Neuronal stem cell (in vitro differentiated cells): ENCODE measurements at regions not wholly inside any gene's neighbourhood (a gene's known extent, or its start where the extent isn't known, plus 50 kb on each side); places are given as distances from the start of the nearest gene placed in this dataset.

Experiments
- DNase-seq: peaks from one replicate; pipeline ENCODE4 v3.0.0-alpha.2; 2013; ENCODE audit warnings: low spot score
- H2AFZ ChIP-seq: one replicate; pipeline ENCODE4 v1.6.1; 2013; ENCODE audit warnings: mild to moderate bottlenecking, low read length, inconsistent platforms
- H2AK5ac ChIP-seq: 2 replicates; pipeline ENCODE4 v1.6.1; 2013; ENCODE audit warnings: low read depth, mild to moderate bottlenecking, inconsistent platforms, low read length, moderate library complexity, mixed read lengths
- H2BK120ac ChIP-seq: 2 replicates; pipeline ENCODE4 v1.6.1; 2013; ENCODE audit warnings: low read depth, mild to moderate bottlenecking, inconsistent platforms, low read length, moderate library complexity, mixed read lengths
- H2BK12ac ChIP-seq: one replicate; pipeline ENCODE4 v1.6.1; 2013; ENCODE audit warnings: low read length, inconsistent platforms
- H2BK15ac ChIP-seq: 2 replicates; pipeline ENCODE4 v1.6.1; 2013; ENCODE audit warnings: mild to moderate bottlenecking, low read length, inconsistent platforms, mixed read lengths
- H2BK5ac ChIP-seq: one replicate; pipeline ENCODE4 v1.6.1; 2013; ENCODE audit warnings: inconsistent platforms, mild to moderate bottlenecking, low read length, moderate library complexity
- H3K14ac ChIP-seq: one replicate; pipeline ENCODE4 v1.6.1; 2013; ENCODE audit warnings: low read length, inconsistent platforms
- H3K18ac ChIP-seq: 2 replicates; pipeline ENCODE4 v1.6.1; 2013; ENCODE audit warnings: low read length, inconsistent platforms
- H3K23ac ChIP-seq: 2 replicates; pipeline ENCODE4 v1.6.1; 2013; ENCODE audit warnings: low read depth, mild to moderate bottlenecking, mixed read lengths, low read length, inconsistent platforms; ENCODE audit not compliant: poor library complexity
- H3K27ac ChIP-seq: replicated peaks from 3 replicates; pipeline ENCODE4 v1.5.1; 2013; ENCODE audit warnings: low read length, inconsistent platforms
- H3K27me3 ChIP-seq, 3 experiments: 2 replicates each; pipeline ENCODE4 v1.6.1; 2013; ENCODE audit warnings: low read length in 3 of 3, mild to moderate bottlenecking in 2 of 3, inconsistent platforms in 1 of 3, low read depth in 1 of 3, mixed read lengths in 1 of 3, moderate library complexity in 1 of 3; ENCODE audit not compliant: control insufficient read depth in 3 of 3, insufficient read depth in 3 of 3
- H3K36me3 ChIP-seq, 2 donors: replicated peaks in 1 of 2; 2 replicates each; pipeline ENCODE4 v1.6.1; 2013; ENCODE audit warnings: low read length in 2 of 2; ENCODE audit not compliant: control insufficient read depth in 2 of 2, insufficient read depth in 2 of 2
- H3K4ac ChIP-seq: 2 replicates; pipeline ENCODE4 v1.6.1; 2013; ENCODE audit warnings: inconsistent platforms, mild to moderate bottlenecking, low read length, moderate library complexity
- H3K4me1 ChIP-seq, 2 donors: 1 replicate in 1 of 2; 2 replicates in 1 of 2; pipeline ENCODE4 v1.6.1; 2013; ENCODE audit warnings: low read length in 2 of 2, low read depth in 1 of 2; ENCODE audit not compliant: control insufficient read depth in 2 of 2, insufficient read depth in 1 of 2
- H3K4me2 ChIP-seq: one replicate; pipeline ENCODE4 v1.6.1; 2013; ENCODE audit warnings: mild to moderate bottlenecking, low read length, inconsistent platforms; ENCODE audit not compliant: insufficient read depth, poor library complexity, severe bottlenecking
- H3K4me3 ChIP-seq, 2 donors: 2 replicates each; pipeline ENCODE4 v1.5.1; 2013; ENCODE audit warnings: low read length in 2 of 2, mild to moderate bottlenecking in 2 of 2, inconsistent platforms in 1 of 2, moderate library complexity in 1 of 2
- H3K79me1 ChIP-seq: one replicate; pipeline ENCODE4 v1.6.1; 2013; ENCODE audit warnings: low read depth, mild to moderate bottlenecking, inconsistent platforms, low read length, moderate library complexity
- H3K9ac ChIP-seq: one replicate; pipeline ENCODE4 v1.6.1; 2013; ENCODE audit warnings: mild to moderate bottlenecking, low read depth, low read length, inconsistent platforms; ENCODE audit not compliant: poor library complexity
- H3K9me3 ChIP-seq, 2 donors: replicated peaks in 1 of 2; 2 replicates each; pipeline versions ENCODE3 to v1.6.1; 2013; ENCODE audit warnings: low read length in 2 of 2, mild to moderate bottlenecking in 2 of 2, inconsistent platforms in 1 of 2, low read depth in 1 of 2, mixed read lengths in 1 of 2, moderate library complexity in 1 of 2; ENCODE audit not compliant: control insufficient read depth in 2 of 2, insufficient read depth in 1 of 2
- H4K8ac ChIP-seq: one replicate; pipeline ENCODE4 v1.6.1; 2013; ENCODE audit warnings: low read depth, mild to moderate bottlenecking, inconsistent platforms, low read length, moderate library complexity
- H4K91ac ChIP-seq: one replicate; pipeline ENCODE4 v1.6.1; 2013; ENCODE audit warnings: low read length, low read depth, mild to moderate bottlenecking, inconsistent platforms; ENCODE audit not compliant: poor library complexity
- WGBS, 2 donors: extraction: QIAGEN DNeasy Blood & Tissue Kit; methylation state at CpG; one replicate each; pipeline ENCODE4 v1.1.7; 2013; ENCODE audit warnings: missing lambda C conversion rate in 2 of 2, mixed read lengths in 1 of 2; ENCODE audit not compliant: insufficient read length in 2 of 2, insufficient replicate concordance in 1 of 2; ENCODE audit errors: extremely low coverage in 2 of 2; 5-methylcytosine and 5-hydroxymethylcytosine counted together

DNA sequence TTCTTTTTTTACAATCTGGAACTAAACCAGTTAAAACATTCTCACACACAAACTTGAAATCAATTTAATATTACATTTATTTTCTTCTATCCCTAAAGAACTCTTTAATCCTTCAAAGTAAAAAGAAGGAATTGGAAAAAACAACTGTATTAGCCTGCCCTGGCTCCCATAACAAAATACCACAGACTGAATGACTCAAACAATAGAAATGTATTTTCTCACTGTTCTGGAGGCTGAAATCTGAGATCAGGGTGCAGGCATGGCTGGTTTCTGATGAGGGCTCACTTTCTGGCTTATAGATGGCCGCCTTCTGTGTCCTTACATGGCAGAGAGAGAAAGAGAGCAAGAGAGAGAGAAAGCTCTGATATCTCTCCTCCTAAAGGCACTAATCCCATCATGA is 149.4 kb downstream of the PDGFRA start:
- peaks cover 0 to 2% of the 10 kb centered on the region in 2 donors for H3K4me1 ChIP-seq

DNA sequence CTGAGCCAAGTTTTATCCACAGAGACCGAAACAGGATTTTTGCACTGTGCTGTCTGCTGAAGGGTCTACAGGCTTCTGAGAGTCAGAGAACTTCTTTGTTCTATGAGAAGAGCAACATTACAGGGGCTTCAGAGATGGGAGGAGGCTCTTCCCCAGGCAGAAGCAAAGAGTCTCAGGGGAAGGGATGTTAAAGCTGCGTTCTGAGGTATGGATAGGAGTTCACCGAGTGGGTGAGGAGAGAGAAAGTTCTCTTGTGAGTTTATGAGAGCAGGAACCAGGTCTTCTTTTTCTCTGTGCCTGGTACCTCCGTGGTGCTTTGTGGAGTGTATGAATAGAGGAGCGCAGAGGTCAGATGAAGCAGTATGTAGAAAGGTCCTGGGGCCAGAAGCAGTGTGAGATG is 155.1 kb downstream of the PDGFRA start:
- Histone ChIP-seq H2BK15ac (no peak overlapping the region), H2BK5ac (no peak overlapping the region), H2BK12ac (no peak overlapping the region), H3K14ac (no peak overlapping the region), H4K91ac (no peak overlapping the region), H3K9me3 (no peaks in the 10 kb centered on the region), H3K23ac (no peak overlapping the region), H3K27me3 (no peaks in the 10 kb centered on the region), H3K4ac (no peak overlapping the region), H2AK5ac (no peak overlapping the region), H3K79me1 (no peaks in the 10 kb centered on the region), H3K4me1 (peaks cover 0 to 3% of the 10 kb centered on the region in 2 donors), H3K36me3 (no peaks in the 10 kb centered on the region), H3K4me2 (no peak overlapping the region), H3K4me3 (no peak overlapping the region), H3K27ac (no peak overlapping the region), H2AFZ (peak overlapping the region; percentile 49), H3K18ac (no peak overlapping the region), H2BK120ac (no peak overlapping the region), H3K9ac (no peak overlapping the region), H4K8ac (no peak overlapping the region)
- DNase-seq, result no peak
- WGBS, 2 donors, result no CpG with 5 or more reads among the region's 5 CpGs

More for the DNA sequence above, 149.4 kb downstream of the PDGFRA start:
- no peak overlapping the region for H3K27ac ChIP-seq
- H3K9me3 ChIP-seq, result peaks cover 2 to 3% of the 10 kb centered on the region in 2 donors
- no peak overlapping the region for H3K23ac ChIP-seq
- H3K36me3 ChIP-seq, result no peaks in the 10 kb centered on the region
- no peak for DNase-seq
- no peaks in the 10 kb centered on the region for H3K79me1 ChIP-seq
- H3K14ac ChIP-seq, result no peak overlapping the region
- no peak overlapping the region for H3K4me3 ChIP-seq
- no peak overlapping the region for H4K8ac ChIP-seq
- no peaks in the 10 kb centered on the region for H3K27me3 ChIP-seq
- H2AK5ac ChIP-seq, result no peak overlapping the region
- no CpG with 5 or more reads among the region's 1 CpG for WGBS, 2 donors
- H2BK120ac ChIP-seq, result no peak overlapping the region
- H3K4me2 ChIP-seq, result no peak overlapping the region
- no peak overlapping the region for H3K9ac ChIP-seq
- H3K18ac ChIP-seq, result no peak overlapping the region
- H2BK12ac ChIP-seq, result no peak overlapping the region
- H2AFZ ChIP-seq, result no peak overlapping the region
- no peak overlapping the region for H4K91ac ChIP-seq
- H2BK15ac ChIP-seq, result no peak overlapping the region
- H2BK5ac ChIP-seq, result no peak overlapping the region
- H3K4ac ChIP-seq, result no peak overlapping the region

DNA sequence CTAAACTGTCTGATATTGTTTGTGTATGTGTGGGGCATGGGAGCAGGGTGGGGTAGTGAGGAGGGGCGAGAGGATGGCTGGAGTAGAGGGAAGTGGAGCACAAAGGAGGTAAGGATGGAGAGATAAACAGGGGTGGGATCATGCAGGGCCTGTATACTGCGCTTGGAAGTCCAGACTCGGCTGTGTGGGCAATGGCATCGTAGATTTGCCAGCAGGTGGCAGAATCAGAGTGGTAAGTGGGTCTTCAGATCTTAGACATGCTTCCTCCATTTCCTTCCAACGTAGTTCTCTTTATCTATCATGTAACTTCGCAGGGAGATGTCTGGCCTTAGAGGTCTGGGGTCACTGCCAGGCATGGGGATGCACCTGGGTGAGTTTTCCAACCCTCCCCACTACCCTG is 155.5 kb downstream of the PDGFRA start:
- H2BK120ac ChIP-seq, result no peak overlapping the region
- no peak overlapping the region for H3K14ac ChIP-seq
- H3K4me1 ChIP-seq, result peaks cover 0 to 3% of the 10 kb centered on the region in 2 donors
- H3K4me3 ChIP-seq, result no peak overlapping the region
- no peaks in the 10 kb centered on the region for H3K27me3 ChIP-seq
- no peak overlapping the region for H3K23ac ChIP-seq
- H3K36me3 ChIP-seq, result no peaks in the 10 kb centered on the region
- H3K27ac ChIP-seq, result no peak overlapping the region
- no peaks in the 10 kb centered on the region for H3K9me3 ChIP-seq
- no peak overlapping the region for H3K4me2 ChIP-seq
- no peak overlapping the region for H3K4ac ChIP-seq
- H2AFZ ChIP-seq, result peak overlapping the region; percentile 49
- H2BK15ac ChIP-seq, result no peak overlapping the region
- H2BK5ac ChIP-seq, result no peak overlapping the region
- H4K91ac ChIP-seq, result no peak overlapping the region
- H4K8ac ChIP-seq, result no peak overlapping the region
- H3K9ac ChIP-seq, result no peak overlapping the region
- no peak overlapping the region for H2AK5ac ChIP-seq
- DNase-seq, result no peak
- no peaks in the 10 kb centered on the region for H3K79me1 ChIP-seq
- WGBS, 2 donors, result no CpG with 5 or more reads among the region's 6 CpGs
- H2BK12ac ChIP-seq, result no peak overlapping the region
- H3K18ac ChIP-seq, result no peak overlapping the region

DNA sequence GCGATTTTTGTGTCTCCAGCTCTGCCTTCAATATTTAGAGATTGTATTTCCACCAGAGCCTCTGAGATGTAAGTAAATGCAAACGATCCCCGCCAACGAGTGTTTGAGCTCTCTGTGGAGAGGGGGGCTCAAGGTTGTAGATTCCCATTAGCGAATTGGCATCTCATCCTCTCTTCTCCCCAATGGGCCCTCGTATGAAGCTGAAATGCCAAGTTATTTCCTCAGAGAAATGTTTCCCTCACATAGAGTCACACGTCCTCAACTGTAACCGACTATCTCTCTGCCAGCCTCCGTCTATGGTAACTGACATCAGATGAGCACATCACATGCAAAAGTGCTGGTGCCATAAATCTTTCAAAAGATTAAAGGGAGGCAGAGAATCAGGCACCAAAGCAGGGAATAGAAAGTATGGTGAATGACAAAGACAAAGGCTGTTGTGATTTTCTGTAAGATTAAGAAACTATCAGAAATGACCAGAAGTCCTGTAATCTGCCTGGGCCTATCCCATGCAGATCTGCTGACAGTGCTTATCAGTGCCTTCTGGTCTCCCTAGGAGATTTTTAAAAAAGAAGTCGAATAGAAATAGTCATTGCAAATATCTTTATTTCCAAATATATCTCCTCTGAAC is 157.1 kb downstream of the PDGFRA start:
- H3K4ac ChIP-seq, result no peak overlapping the region
- H3K36me3 ChIP-seq, result no peaks in the 10 kb centered on the region
- no peak overlapping the region for H2AK5ac ChIP-seq
- no peak overlapping the region for H3K27ac ChIP-seq
- peaks cover 0 to 4% of the 10 kb centered on the region in 2 donors for H3K4me1 ChIP-seq
- H3K9me3 ChIP-seq, result peaks cover 0 to 2% of the 10 kb centered on the region in 2 donors
- H2BK15ac ChIP-seq, result no peak overlapping the region
- H2BK120ac ChIP-seq, result no peak overlapping the region
- H3K9ac ChIP-seq, result no peak overlapping the region
- no peak overlapping the region for H3K4me3 ChIP-seq
- H2AFZ ChIP-seq, result no peak overlapping the region
- H3K14ac ChIP-seq, result no peak overlapping the region
- H3K23ac ChIP-seq, result no peak overlapping the region
- no peaks in the 10 kb centered on the region for H3K79me1 ChIP-seq
- H2BK5ac ChIP-seq, result no peak overlapping the region
- H4K8ac ChIP-seq, result no peak overlapping the region
- H2BK12ac ChIP-seq, result no peak overlapping the region
- no peak overlapping the region for H3K18ac ChIP-seq
- WGBS, 2 donors, result no CpG with 5 or more reads among the region's 10 CpGs
- H3K4me2 ChIP-seq, result no peak overlapping the region
- no peak overlapping the region for H4K91ac ChIP-seq
- no peaks in the 10 kb centered on the region for H3K27me3 ChIP-seq
- DNase-seq, result no peak
